Parathyroid adenoma (tissue), 2 donors: ENCODE measurements at regions not wholly inside any gene's neighbourhood (a gene's known extent, or its start where the extent isn't known, plus 50 kb on each side); places are given as distances from the start of the nearest gene placed in this dataset.

Experiments used
- H2AFZ ChIP-seq: fragments of 300-600 bp; sonication (generic); one replicate; pipeline ENCODE4 v1.7.0; 2017; ENCODE audit warnings: antibody characterized with exemption, mild to moderate bottlenecking
- H3K27ac ChIP-seq: fragments of 300-600 bp; sonication (generic); one replicate; pipeline ENCODE4 v1.7.0; 2017
- H3K27me3 ChIP-seq: fragments of 300-600 bp; sonication (generic); one replicate; pipeline ENCODE4 v1.7.0; 2017; ENCODE audit warnings: low read length; ENCODE audit not compliant: control insufficient read depth, insufficient read depth
- H3K36me3 ChIP-seq: fragments of 300-600 bp; sonication (generic); one replicate; pipeline ENCODE4 v1.7.0; 2017; ENCODE audit warnings: low read length; ENCODE audit not compliant: control insufficient read depth, insufficient read depth
- H3K4me1 ChIP-seq: fragments of 300-600 bp; sonication (generic); one replicate; pipeline ENCODE4 v1.7.0; 2017; ENCODE audit warnings: control low read depth
- H3K4me2 ChIP-seq: fragments of 300-600 bp; sonication (generic); one replicate; pipeline ENCODE4 v1.7.0; 2017; ENCODE audit warnings: low read length
- H3K4me3 ChIP-seq: fragments of 300-600 bp; sonication (generic); one replicate; pipeline ENCODE4 v1.7.0; 2017; ENCODE audit warnings: low read depth, low read length
- H3K79me2 ChIP-seq: fragments of 300-600 bp; sonication (generic); one replicate; pipeline ENCODE4 v1.7.0; 2017; ENCODE audit warnings: control low read depth
- H3K9ac ChIP-seq: fragments of 300-600 bp; sonication (generic); one replicate; pipeline ENCODE4 v1.7.0; 2017; ENCODE audit warnings: mild to moderate bottlenecking
- H3K9me3 ChIP-seq: fragments of 300-600 bp; sonication (generic); one replicate; pipeline ENCODE4 v1.7.0; 2017; ENCODE audit warnings: low read length; ENCODE audit not compliant: control insufficient read depth
- CTCF ChIP-seq: fragments of 300-600 bp; sonication (generic); IDR thresholded peaks from one replicate; pipeline ENCODE4 v1.7.0; 2017; ENCODE audit warnings: antibody characterized with exemption, mild to moderate bottlenecking
- donor health status: primary hyperparathyroidism.

GRCh38 chr6:163929538-163929937 lies 515.0 kb downstream of the QKI start:
- no peaks in the 10 kb centered on the region for H3K9me3 ChIP-seq
- H3K79me2 ChIP-seq, result no peaks in the 10 kb centered on the region
- no peak overlapping the region for H3K4me3 ChIP-seq
- H3K36me3 ChIP-seq, result no peaks in the 10 kb centered on the region
- no peak overlapping the region for H2AFZ ChIP-seq
- TF ChIP-seq CTCF, result no peak
- no peak overlapping the region for H3K27ac ChIP-seq
- H3K9ac ChIP-seq, result no peak overlapping the region
- no peaks in the 10 kb centered on the region for H3K27me3 ChIP-seq
- H3K4me1 ChIP-seq, result no peaks in the 10 kb centered on the region
- no peak overlapping the region for H3K4me2 ChIP-seq

- no peaks in the 10 kb centered on the region for H3K4me1 ChIP-seq
- no peaks in the 10 kb centered on the region for H3K36me3 ChIP-seq
- H3K4me3 ChIP-seq, result no peak overlapping the region
- no peak for TF ChIP-seq CTCF
- no peaks in the 10 kb centered on the region for H3K9me3 ChIP-seq
- no peak overlapping the region for H2AFZ ChIP-seq
- no peaks in the 10 kb centered on the region for H3K27me3 ChIP-seq
- H3K27ac ChIP-seq, result no peak overlapping the region
- no peaks in the 10 kb centered on the region for H3K79me2 ChIP-seq
- H3K4me2 ChIP-seq, result no peak overlapping the region
- no peak overlapping the region for H3K9ac ChIP-seq
Observed at GRCh38 chr6:163926642-163927041, 512.1 kb downstream of the QKI start.

GRCh38 chr6:163925839-163926238 lies 511.3 kb downstream of the QKI start:
- Histone ChIP-seq H3K4me1 (no peaks in the 10 kb centered on the region), H3K27me3 (no peaks in the 10 kb centered on the region), H3K9me3 (no peaks in the 10 kb centered on the region), H3K4me3 (no peak overlapping the region), H3K9ac (no peak overlapping the region), H3K79me2 (no peaks in the 10 kb centered on the region), H3K27ac (no peak overlapping the region), H3K36me3 (no peaks in the 10 kb centered on the region), H3K4me2 (no peak overlapping the region), H2AFZ (no peak overlapping the region)
- no peak for TF ChIP-seq CTCF

GRCh38 chr6:163923658-163924411 lies 509.3 kb downstream of the QKI start:
- Histone ChIP-seq H3K4me3 (no peak overlapping the region), H3K79me2 (no peaks in the 10 kb centered on the region), H3K4me2 (no peak overlapping the region), H3K9me3 (no peaks in the 10 kb centered on the region), H3K9ac (no peak overlapping the region), H3K27ac (no peak overlapping the region), H3K27me3 (no peaks in the 10 kb centered on the region), H2AFZ (no peak overlapping the region), H3K4me1 (no peaks in the 10 kb centered on the region), H3K36me3 (no peaks in the 10 kb centered on the region)
- TF ChIP-seq CTCF, result no peak

GRCh38 chr6:163922562-163922961 lies 508.0 kb downstream of the QKI start:
- no peak overlapping the region for H3K4me2 ChIP-seq
- no peaks in the 10 kb centered on the region for H3K36me3 ChIP-seq
- H3K4me1 ChIP-seq, result no peaks in the 10 kb centered on the region
- H3K27me3 ChIP-seq, result no peaks in the 10 kb centered on the region
- H3K27ac ChIP-seq, result no peak overlapping the region
- no peaks in the 10 kb centered on the region for H3K79me2 ChIP-seq
- H3K9ac ChIP-seq, result no peak overlapping the region
- H3K4me3 ChIP-seq, result no peak overlapping the region
- no peak for TF ChIP-seq CTCF
- H2AFZ ChIP-seq, result no peak overlapping the region
- H3K9me3 ChIP-seq, result no peaks in the 10 kb centered on the region
